Stimulated activated CD4-positive, alpha-beta T cell treated with anti-CD3 and anti-CD28 coated beads, Interleukin-4, amount 100 ng/mL, for 1 hour (primary cell): ENCODE measurements at regions not wholly inside any gene's neighbourhood (a gene's known extent, or its start where the extent isn't known, plus 50 kb on each side); places are given as distances from the start of the nearest gene placed in this dataset.
"Not testable (repeated sequence)": the region's sequence is repeated elsewhere in the genome, so short reads cannot be mapped to it uniquely, and the experiment has no call there.

Experiments
- DNase-seq: peaks from one replicate; pipeline ENCODE4 v3.0.0-alpha.2; 2020

GRCh38 chr10:4281190-4281825, 496.3 kb upstream of the KLF6 start:
- no peak for DNase-seq

- no peak for DNase-seq
Measured at GRCh38 chr10:4280461-4281189, 495.6 kb upstream of the KLF6 start.

- DNase-seq = no peak
Measured at GRCh38 chr10:4279655-4280054, 494.6 kb upstream of the KLF6 start.

- no peak for DNase-seq
Measured at GRCh38 chr10:4278186-4278585, 493.2 kb upstream of the KLF6 start.

GRCh38 chr10:4276151-4276550, 491.1 kb upstream of the KLF6 start:
- DNase-seq = no peak

- DNase-seq = not testable (repeated sequence)
Measured at GRCh38 chr10:4274671-4275070, 489.7 kb upstream of the KLF6 start.

- DNase-seq = no peak
Measured at GRCh38 chr10:4271193-4271592, 486.2 kb upstream of the KLF6 start.

- no peak for DNase-seq
Measured at GRCh38 chr10:4270116-4270515, 485.1 kb upstream of the KLF6 start.

GRCh38 chr10:4268490-4268889, 483.5 kb upstream of the KLF6 start:
- not testable (repeated sequence) for DNase-seq

GRCh38 chr10:4267086-4267773, 482.2 kb upstream of the KLF6 start:
- no peak for DNase-seq

- DNase-seq = no peak
Measured at GRCh38 chr10:4266416-4267085, 481.5 kb upstream of the KLF6 start.

GRCh38 chr10:4265964-4266363, 481.0 kb upstream of the KLF6 start:
- no peak for DNase-seq

GRCh38 chr10:4264209-4264865, 479.3 kb upstream of the KLF6 start:
- DNase-seq = no peak

- DNase-seq = no peak
Measured at GRCh38 chr10:4263601-4263921, 478.6 kb upstream of the KLF6 start.

GRCh38 chr10:4262870-4263600, 478.0 kb upstream of the KLF6 start:
- DNase-seq = no peak

- DNase-seq = no peak
Measured at GRCh38 chr10:4262449-4262848, 477.4 kb upstream of the KLF6 start.

- DNase-seq = no peak
Measured at GRCh38 chr10:4260483-4261124, 475.6 kb upstream of the KLF6 start.

- DNase-seq = no peak
Measured at GRCh38 chr10:4257939-4258465, 473.0 kb upstream of the KLF6 start.

- DNase-seq = no peak
Measured at GRCh38 chr10:4256971-4257370, 472.0 kb upstream of the KLF6 start.

GRCh38 chr10:4255751-4256150, 470.7 kb upstream of the KLF6 start:
- DNase-seq = no peak

- DNase-seq = no peak
Measured at GRCh38 chr10:4254101-4254994, 469.3 kb upstream of the KLF6 start.
